Chondrocyte (in vitro differentiated cells): ENCODE measurements at regions not wholly inside any gene's neighbourhood (a gene's known extent, or its start where the extent isn't known, plus 50 kb on each side); places are given as distances from the start of the nearest gene placed in this dataset.

Experiments
- DNase-seq: peaks from one replicate; pipeline ENCODE4 v3.0.0; 2021; ENCODE audit warnings: mixed read lengths, low spot score
- H3K27ac Mint-ChIP-seq: one replicate; pipeline ENCODE4 v1.8.0; 2021; ENCODE audit warnings: mild to moderate bottlenecking, moderate library complexity, mixed read lengths; ENCODE audit not compliant: unreplicated experiment
- H3K27me3 Mint-ChIP-seq: 2 replicates; pipeline ENCODE4 v1.8.0; 2021; ENCODE audit warnings: low read depth, mixed read lengths
- H3K36me3 Mint-ChIP-seq: 2 replicates; pipeline ENCODE4 v1.8.0; 2021; ENCODE audit warnings: low read depth, mixed read lengths
- H3K4me1 Mint-ChIP-seq: 2 replicates; pipeline ENCODE4 v1.8.0; 2021; ENCODE audit warnings: low read depth, mild to moderate bottlenecking, mixed read lengths
- H3K4me3 Mint-ChIP-seq: one replicate; pipeline ENCODE4 v1.8.0; 2021; ENCODE audit warnings: mild to moderate bottlenecking, moderate library complexity, mixed read lengths; ENCODE audit not compliant: unreplicated experiment
- H3K9me3 Mint-ChIP-seq: 2 replicates; pipeline ENCODE4 v1.8.0; 2021; ENCODE audit warnings: low read depth, mixed read lengths
- TF ChIP-seq, protein P1 (sequence below): fragments of 200-600 bp; sonication (generic); IDR thresholded peaks from 2 replicates; pipeline ENCODE4 v1.5.0; 2021; ENCODE audit warnings: antibody characterized with exemption, mild to moderate bottlenecking, moderate library complexity

GRCh38 chr13:52925775-52926285 lies 77.4 kb upstream of the PCDH8 start:
- Mint-ChIP-seq H3K9me3 (no peaks in the 10 kb centered on the region), H3K36me3 (no peaks in the 10 kb centered on the region), H3K4me1 (no peaks in the 10 kb centered on the region), H3K27me3 (peaks cover 10% of the 10 kb centered on the region), H3K4me3 (no peak overlapping the region), H3K27ac (no peak overlapping the region)
- no peak for DNase-seq
- TF ChIP-seq, protein P1, sequence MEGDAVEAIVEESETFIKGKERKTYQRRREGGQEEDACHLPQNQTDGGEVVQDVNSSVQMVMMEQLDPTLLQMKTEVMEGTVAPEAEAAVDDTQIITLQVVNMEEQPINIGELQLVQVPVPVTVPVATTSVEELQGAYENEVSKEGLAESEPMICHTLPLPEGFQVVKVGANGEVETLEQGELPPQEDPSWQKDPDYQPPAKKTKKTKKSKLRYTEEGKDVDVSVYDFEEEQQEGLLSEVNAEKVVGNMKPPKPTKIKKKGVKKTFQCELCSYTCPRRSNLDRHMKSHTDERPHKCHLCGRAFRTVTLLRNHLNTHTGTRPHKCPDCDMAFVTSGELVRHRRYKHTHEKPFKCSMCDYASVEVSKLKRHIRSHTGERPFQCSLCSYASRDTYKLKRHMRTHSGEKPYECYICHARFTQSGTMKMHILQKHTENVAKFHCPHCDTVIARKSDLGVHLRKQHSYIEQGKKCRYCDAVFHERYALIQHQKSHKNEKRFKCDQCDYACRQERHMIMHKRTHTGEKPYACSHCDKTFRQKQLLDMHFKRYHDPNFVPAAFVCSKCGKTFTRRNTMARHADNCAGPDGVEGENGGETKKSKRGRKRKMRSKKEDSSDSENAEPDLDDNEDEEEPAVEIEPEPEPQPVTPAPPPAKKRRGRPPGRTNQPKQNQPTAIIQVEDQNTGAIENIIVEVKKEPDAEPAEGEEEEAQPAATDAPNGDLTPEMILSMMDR: no peak

- Mint-ChIP-seq H3K36me3 (no peaks in the 10 kb centered on the region), H3K27ac (no peak overlapping the region), H3K4me1 (no peaks in the 10 kb centered on the region)
Measured at GRCh38 chr13:52925251-52925650, 76.8 kb upstream of the PCDH8 start.

DNA sequence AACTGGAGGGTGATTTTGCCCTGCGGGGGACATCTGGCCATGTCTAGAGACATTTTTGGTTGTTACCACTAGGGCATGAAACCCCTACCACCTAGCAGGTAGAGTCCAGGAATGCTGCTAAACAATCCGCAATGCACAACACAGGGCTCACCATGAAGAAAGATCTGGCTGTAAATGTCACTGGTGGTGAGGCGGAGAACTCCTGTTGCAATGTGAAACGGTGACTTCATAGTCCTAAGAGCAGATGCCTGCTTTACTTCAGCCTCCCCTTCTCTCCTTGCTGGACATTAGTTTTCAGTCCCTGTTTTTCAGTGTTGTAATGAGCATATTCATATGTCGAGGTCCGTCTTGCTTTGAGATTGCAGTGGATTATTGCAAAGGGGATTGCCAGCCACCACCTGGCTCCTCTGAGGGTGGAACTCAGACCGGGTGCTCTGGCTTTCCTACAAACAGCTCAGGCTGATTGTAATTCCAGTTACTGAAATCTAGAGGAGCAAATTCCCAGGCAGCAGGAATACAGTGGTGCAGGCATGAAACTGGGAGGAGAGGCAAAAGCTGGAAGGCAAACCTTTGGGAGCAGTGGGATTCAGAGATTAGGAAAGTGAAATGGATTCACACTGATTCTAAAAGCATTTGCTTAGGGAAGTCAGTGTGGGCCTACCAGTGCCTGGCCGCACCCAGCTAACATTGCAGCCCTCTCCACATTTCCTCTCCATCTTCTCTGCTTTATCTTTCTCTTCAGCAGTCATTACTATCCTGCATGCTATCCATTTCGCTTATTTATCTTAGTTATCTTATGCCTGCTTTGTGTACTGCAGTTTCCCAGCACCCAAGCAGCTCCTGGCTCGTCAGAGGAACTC lies 76.1 kb upstream of the PCDH8 start:
- Mint-ChIP-seq H3K36me3 (no peaks in the 10 kb centered on the region), H3K4me1 (no peaks in the 10 kb centered on the region), H3K27ac (no peak overlapping the region), H3K9me3 (no peaks in the 10 kb centered on the region), H3K27me3 (peaks cover 10% of the 10 kb centered on the region), H3K4me3 (no peak overlapping the region)
- DNase-seq: no peak
- TF ChIP-seq, protein P1: no peak

More at GRCh38 chr13:52925251-52925650, 76.8 kb upstream of the PCDH8 start:
- DNase-seq: no peak
- peaks cover 10% of the 10 kb centered on the region for H3K27me3 Mint-ChIP-seq
- TF ChIP-seq, protein P1: no peak
- H3K4me3 Mint-ChIP-seq: no peak overlapping the region
- H3K9me3 Mint-ChIP-seq: no peaks in the 10 kb centered on the region

GRCh38 chr13:52922961-52923360 lies 74.5 kb upstream of the PCDH8 start:
- TF ChIP-seq, protein P1: no peak
- no peak overlapping the region for H3K27ac Mint-ChIP-seq
- H3K4me1 Mint-ChIP-seq: no peaks in the 10 kb centered on the region
- peaks cover 4% of the 10 kb centered on the region for H3K27me3 Mint-ChIP-seq
- no peaks in the 10 kb centered on the region for H3K9me3 Mint-ChIP-seq
- no peak for DNase-seq
- no peak overlapping the region for H3K4me3 Mint-ChIP-seq
- no peaks in the 10 kb centered on the region for H3K36me3 Mint-ChIP-seq

DNA sequence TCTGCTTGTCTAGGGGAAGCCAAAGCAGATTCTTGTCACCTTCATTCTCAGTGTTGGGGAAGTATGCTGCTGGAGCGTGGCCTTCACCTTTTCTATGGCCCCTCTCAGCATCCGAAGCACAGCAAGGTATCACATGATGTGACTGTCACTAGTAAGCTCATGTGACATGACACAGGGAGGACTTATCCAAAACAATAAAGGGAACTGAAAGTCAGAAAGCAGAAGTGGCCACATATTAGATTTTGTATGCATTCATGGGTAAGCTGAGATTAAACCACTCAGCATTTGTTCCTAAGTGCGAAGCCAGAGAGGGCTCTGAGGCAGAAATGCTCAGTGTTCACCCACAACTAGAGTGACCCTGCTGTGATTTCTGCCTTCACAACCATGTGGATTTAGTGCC lies 72.8 kb upstream of the PCDH8 start:
- Mint-ChIP-seq H3K9me3 (no peaks in the 10 kb centered on the region), H3K4me1 (no peaks in the 10 kb centered on the region), H3K36me3 (no peaks in the 10 kb centered on the region), H3K4me3 (no peak overlapping the region), H3K27ac (no peak overlapping the region), H3K27me3 (peaks cover 2% of the 10 kb centered on the region)
- TF ChIP-seq, protein P1: no peak
- no peak for DNase-seq
